ENCODE measurements at regions not wholly inside any gene's neighbourhood (a gene's known extent, or its start where the extent isn't known, plus 50 kb on each side); places are given as distances from the start of the nearest gene placed in this dataset.

DNA sequence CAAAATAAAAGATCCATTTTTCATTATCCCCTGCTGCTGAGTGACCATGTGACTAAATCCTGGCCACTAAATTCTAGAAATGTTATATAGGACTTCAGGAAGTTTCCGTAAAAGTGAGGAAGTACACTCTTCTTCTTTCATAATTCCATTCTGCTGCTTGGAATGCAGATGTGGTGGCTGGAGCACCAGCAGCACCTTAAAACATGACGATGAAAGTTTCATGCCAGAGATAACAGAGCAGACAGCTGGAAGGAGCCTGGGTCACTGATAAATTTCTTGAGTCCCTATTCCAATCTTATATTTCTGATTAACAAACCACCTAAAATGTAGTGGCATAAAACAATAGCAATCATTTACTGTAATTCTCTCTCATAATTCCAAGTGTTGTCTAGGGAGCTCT lies 238.7 kb downstream of the TBL1XR1 start:
- Mint-ChIP-seq H3K27ac (no peak overlapping the region), H3K36me3 (ENCODE audit: low read depth) (no peaks in the 10 kb centered on the region), H3K4me3 (no peak overlapping the region), H3K4me1 (ENCODE audit: low read depth) (peaks cover 32% of the 10 kb centered on the region), H3K27me3 (ENCODE audit: insufficient read depth) (peaks cover 3% of the 10 kb centered on the region), H3K9me3 (no peaks in the 10 kb centered on the region)
- TF ChIP-seq, protein P1, sequence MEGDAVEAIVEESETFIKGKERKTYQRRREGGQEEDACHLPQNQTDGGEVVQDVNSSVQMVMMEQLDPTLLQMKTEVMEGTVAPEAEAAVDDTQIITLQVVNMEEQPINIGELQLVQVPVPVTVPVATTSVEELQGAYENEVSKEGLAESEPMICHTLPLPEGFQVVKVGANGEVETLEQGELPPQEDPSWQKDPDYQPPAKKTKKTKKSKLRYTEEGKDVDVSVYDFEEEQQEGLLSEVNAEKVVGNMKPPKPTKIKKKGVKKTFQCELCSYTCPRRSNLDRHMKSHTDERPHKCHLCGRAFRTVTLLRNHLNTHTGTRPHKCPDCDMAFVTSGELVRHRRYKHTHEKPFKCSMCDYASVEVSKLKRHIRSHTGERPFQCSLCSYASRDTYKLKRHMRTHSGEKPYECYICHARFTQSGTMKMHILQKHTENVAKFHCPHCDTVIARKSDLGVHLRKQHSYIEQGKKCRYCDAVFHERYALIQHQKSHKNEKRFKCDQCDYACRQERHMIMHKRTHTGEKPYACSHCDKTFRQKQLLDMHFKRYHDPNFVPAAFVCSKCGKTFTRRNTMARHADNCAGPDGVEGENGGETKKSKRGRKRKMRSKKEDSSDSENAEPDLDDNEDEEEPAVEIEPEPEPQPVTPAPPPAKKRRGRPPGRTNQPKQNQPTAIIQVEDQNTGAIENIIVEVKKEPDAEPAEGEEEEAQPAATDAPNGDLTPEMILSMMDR (IDR thresholded peaks at IDR 0.05): no peak
- no peak for DNase-seq

DNA sequence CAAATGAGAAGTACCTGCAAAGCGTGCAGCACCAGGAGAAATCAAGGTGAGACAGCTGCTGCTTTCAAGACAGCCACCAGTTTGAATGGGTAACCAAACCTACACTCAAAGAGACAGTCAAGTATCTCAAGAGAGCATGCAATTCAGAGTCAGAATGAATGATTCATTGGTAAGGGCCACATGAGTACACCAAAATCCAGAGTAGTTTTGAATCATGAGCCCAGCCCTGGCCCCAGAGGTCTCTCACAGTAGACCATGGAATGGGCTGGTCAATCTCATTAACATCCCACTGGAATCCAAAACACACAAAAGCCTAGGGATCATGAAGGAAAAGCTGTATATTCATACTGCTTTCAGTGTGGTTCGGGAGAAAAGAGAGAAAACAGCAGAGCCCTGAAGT lies 242.8 kb downstream of the TBL1XR1 start:
- peaks cover 53% of the 10 kb centered on the region for H3K4me1 Mint-ChIP-seq (ENCODE audit: low read depth)
- no peak for DNase-seq
- TF ChIP-seq, protein P1 (IDR thresholded peaks at IDR 0.05): no peak
- H3K27ac Mint-ChIP-seq: no peak overlapping the region
- H3K9me3 Mint-ChIP-seq: no peaks in the 10 kb centered on the region
- H3K4me3 Mint-ChIP-seq: no peak overlapping the region
- peaks cover 3% of the 10 kb centered on the region for H3K27me3 Mint-ChIP-seq (ENCODE audit: insufficient read depth)
- no peaks in the 10 kb centered on the region for H3K36me3 Mint-ChIP-seq (ENCODE audit: low read depth)

GRCh38 chr3:176953106-176954060 lies 243.9 kb downstream of the TBL1XR1 start:
- peak; percentile 21 for DNase-seq
- Mint-ChIP-seq H3K4me1 (ENCODE audit: low read depth) (peaks cover 48% of the 10 kb centered on the region), H3K9me3 (no peaks in the 10 kb centered on the region), H3K27me3 (ENCODE audit: insufficient read depth) (peaks cover 3% of the 10 kb centered on the region), H3K36me3 (ENCODE audit: low read depth) (no peaks in the 10 kb centered on the region), H3K4me3 (no peak overlapping the region), H3K27ac (no peak overlapping the region)
- TF ChIP-seq, protein P1 (IDR thresholded peaks at IDR 0.05): no peak

- DNase-seq: no peak
- H3K36me3 Mint-ChIP-seq (ENCODE audit: low read depth): no peaks in the 10 kb centered on the region
- TF ChIP-seq, protein P1 (IDR thresholded peaks at IDR 0.05): no peak
- no peak overlapping the region for H3K27ac Mint-ChIP-seq
- H3K4me3 Mint-ChIP-seq: no peak overlapping the region
- peaks cover 42% of the 10 kb centered on the region for H3K4me1 Mint-ChIP-seq (ENCODE audit: low read depth)
- H3K27me3 Mint-ChIP-seq (ENCODE audit: insufficient read depth): no peaks in the 10 kb centered on the region; the same call in 1 of the 2 replicates
- H3K9me3 Mint-ChIP-seq: no peaks in the 10 kb centered on the region
These were observed 245.5 kb downstream of the TBL1XR1 start for GRCh38 chr3:176951586-176952292.

DNA sequence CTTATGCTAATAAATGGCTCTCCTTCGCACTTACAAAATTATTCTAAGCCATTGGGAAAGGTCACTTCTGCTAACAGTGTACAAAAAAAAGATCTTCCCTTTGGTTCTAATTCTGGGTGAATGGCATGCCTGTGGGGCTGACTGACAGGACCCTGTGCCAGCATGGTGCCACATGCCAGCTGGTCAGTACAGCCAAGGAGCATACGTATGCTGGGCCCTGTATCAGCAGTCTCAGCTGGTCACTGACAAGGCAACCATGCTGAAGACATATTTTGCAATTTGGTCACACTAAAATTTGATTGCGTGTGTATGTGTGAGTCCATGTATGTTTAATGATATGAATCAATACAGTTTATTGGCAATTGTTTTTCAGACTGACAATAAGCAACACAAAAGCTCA lies 246.1 kb downstream of the TBL1XR1 start:
- Mint-ChIP-seq H3K36me3 (ENCODE audit: low read depth) (no peaks in the 10 kb centered on the region), H3K4me3 (no peak overlapping the region), H3K27ac (peak overlapping the region; percentile 3; the same call in 1 of the 2 replicates), H3K27me3 (ENCODE audit: insufficient read depth) (no peaks in the 10 kb centered on the region; the same call in 1 of the 2 replicates), H3K4me1 (ENCODE audit: low read depth) (peaks cover 42% of the 10 kb centered on the region), H3K9me3 (no peaks in the 10 kb centered on the region)
- DNase-seq: no peak
- TF ChIP-seq, protein P1 (IDR thresholded peaks at IDR 0.05): no peak
